ENCODE measurements at regions not wholly inside any gene's neighbourhood (a gene's known extent, or its start where the extent isn't known, plus 50 kb on each side); places are given as distances from the start of the nearest gene placed in this dataset.

DNA sequence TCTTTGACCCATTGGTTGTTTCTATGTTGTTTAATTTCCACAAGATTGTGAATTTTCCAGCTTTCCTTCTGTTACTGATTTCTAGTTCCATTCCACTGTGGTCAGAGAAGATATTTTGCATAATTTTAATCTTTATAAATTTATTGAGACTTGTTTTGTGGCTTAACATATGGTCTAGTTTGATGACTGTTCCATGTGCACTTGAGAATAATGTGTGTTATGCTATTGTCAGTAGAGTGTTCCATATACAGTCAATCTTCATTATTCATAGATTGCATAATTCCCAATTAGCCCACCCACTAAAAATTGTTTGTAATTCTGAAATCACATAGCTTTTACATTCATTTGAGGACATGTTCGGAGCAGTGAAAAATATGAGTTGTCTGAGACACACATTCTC, 346.1 kb upstream of the DDI1 start:
- no peak for DNase-seq (ENCODE audit: low read depth)
- no peaks in the 10 kb centered on the region for H3K27me3 ChIP-seq (ENCODE audit: control insufficient read depth, insufficient read depth, low read length)
- TF ChIP-seq, protein P1, sequence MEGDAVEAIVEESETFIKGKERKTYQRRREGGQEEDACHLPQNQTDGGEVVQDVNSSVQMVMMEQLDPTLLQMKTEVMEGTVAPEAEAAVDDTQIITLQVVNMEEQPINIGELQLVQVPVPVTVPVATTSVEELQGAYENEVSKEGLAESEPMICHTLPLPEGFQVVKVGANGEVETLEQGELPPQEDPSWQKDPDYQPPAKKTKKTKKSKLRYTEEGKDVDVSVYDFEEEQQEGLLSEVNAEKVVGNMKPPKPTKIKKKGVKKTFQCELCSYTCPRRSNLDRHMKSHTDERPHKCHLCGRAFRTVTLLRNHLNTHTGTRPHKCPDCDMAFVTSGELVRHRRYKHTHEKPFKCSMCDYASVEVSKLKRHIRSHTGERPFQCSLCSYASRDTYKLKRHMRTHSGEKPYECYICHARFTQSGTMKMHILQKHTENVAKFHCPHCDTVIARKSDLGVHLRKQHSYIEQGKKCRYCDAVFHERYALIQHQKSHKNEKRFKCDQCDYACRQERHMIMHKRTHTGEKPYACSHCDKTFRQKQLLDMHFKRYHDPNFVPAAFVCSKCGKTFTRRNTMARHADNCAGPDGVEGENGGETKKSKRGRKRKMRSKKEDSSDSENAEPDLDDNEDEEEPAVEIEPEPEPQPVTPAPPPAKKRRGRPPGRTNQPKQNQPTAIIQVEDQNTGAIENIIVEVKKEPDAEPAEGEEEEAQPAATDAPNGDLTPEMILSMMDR (IDR thresholded peaks at IDR 0.05; ENCODE audit: insufficient read depth, low read length, poor library complexity, severe bottlenecking): no peak
- no peaks in the 10 kb centered on the region for H3K36me3 ChIP-seq (ENCODE audit: control insufficient read depth, insufficient read depth, low read length)
- no peak overlapping the region for H3K4me3 ChIP-seq (ENCODE audit: low read depth, low read length)

DNA sequence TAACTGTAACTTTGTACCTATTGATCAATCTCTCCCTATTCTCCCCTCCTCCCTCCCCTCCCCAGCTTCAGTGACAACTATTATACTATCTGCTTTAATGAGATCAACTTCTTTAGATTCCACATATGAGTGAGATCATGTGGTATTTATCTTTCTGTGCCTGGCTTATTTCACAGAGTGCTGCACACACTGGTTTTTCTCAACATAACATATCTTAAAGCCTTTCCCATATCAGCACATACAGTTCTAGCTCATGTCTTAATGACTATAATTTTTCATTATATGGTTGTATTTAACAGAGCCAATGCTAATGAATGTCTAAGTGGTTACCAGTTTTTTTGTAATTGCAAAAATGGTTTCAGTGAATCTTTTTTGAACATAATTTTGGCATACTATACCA, 340.3 kb upstream of the DDI1 start:
- TF ChIP-seq, protein P1 (IDR thresholded peaks at IDR 0.05; ENCODE audit: insufficient read depth, low read length, poor library complexity, severe bottlenecking): no peak
- no peaks in the 10 kb centered on the region for H3K27me3 ChIP-seq (ENCODE audit: control insufficient read depth, insufficient read depth, low read length)
- no peaks in the 10 kb centered on the region for H3K36me3 ChIP-seq (ENCODE audit: control insufficient read depth, insufficient read depth, low read length)
- no peak overlapping the region for H3K4me3 ChIP-seq (ENCODE audit: low read depth, low read length)
- no peak for DNase-seq (ENCODE audit: low read depth)

DNA sequence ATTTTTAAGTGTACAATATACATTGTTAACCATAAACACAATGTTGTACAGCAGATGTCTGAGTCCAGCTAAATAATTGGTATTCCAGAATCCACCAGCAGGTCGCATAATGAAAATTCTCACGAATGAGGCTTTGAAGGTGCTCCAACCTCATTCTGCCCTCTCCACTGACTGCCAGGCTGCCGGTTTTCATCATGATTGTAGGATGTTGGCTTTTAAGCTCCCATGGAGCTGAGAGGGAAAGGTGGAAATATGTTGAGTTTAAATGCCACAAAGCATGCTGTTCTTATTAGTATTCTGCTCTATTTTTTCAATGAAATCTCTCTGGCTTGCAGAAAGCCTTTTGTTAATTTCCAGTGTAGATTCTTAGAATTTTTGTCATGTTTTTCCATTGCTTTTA, 337.2 kb upstream of the DDI1 start:
- Histone ChIP-seq H3K36me3 (ENCODE audit: control insufficient read depth, insufficient read depth, low read length) (no peaks in the 10 kb centered on the region), H3K27me3 (ENCODE audit: control insufficient read depth, insufficient read depth, low read length) (no peaks in the 10 kb centered on the region), H3K4me3 (ENCODE audit: low read depth, low read length) (no peak overlapping the region)
- no peak for DNase-seq (ENCODE audit: low read depth)
- TF ChIP-seq, protein P1 (IDR thresholded peaks at IDR 0.05; ENCODE audit: insufficient read depth, low read length, poor library complexity, severe bottlenecking): no peak

DNA sequence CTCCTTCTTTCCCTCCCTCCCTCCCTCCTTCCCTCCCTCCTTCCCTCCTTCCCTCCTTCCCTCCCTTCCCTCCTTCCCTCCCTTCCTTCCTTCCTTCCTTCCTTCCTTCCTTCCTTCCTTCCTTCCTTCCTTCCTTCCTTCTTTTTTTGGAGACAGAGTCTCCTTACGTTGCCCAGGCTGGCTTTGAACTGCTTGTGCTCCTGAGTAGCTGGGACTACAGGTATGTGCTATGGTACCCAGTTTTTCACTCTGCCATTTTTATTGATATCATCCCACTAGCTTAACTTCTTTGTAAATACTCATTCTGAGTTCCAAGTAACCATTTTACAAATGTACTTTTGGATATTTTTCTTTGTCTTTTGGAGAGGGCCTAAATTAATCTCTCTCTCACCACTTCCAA, 336.8 kb upstream of the DDI1 start:
- Histone ChIP-seq H3K36me3 (ENCODE audit: control insufficient read depth, insufficient read depth, low read length) (no peaks in the 10 kb centered on the region), H3K27me3 (ENCODE audit: control insufficient read depth, insufficient read depth, low read length) (no peaks in the 10 kb centered on the region), H3K4me3 (ENCODE audit: low read depth, low read length) (no peak overlapping the region)
- no peak for DNase-seq (ENCODE audit: low read depth)
- TF ChIP-seq, protein P1 (IDR thresholded peaks at IDR 0.05; ENCODE audit: insufficient read depth, low read length, poor library complexity, severe bottlenecking): no peak

DNA sequence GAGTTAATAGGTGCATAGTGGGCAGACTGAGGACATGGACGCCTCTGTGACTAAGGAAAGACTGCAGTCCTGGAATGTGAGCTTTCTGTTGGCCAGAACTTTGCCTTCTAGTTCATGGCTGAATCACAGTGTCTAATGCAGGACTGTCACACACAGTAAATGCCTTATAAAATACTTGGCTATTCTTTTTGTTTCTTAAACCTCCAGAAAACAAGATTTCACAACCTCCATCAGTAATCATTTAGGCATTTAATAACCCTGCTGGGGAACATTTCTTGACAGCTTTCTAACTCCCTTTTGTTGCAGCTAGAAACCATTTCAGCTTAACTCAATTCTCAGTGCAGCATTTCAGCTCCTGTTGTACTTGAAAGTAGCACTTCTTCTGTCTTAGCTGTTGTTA, 335.8 kb upstream of the DDI1 start:
- DNase-seq (ENCODE audit: low read depth): no peak
- Histone ChIP-seq H3K4me3 (ENCODE audit: low read depth, low read length) (no peak overlapping the region), H3K36me3 (ENCODE audit: control insufficient read depth, insufficient read depth, low read length) (no peaks in the 10 kb centered on the region), H3K27me3 (ENCODE audit: control insufficient read depth, insufficient read depth, low read length) (no peaks in the 10 kb centered on the region)
- TF ChIP-seq, protein P1 (IDR thresholded peaks at IDR 0.05; ENCODE audit: insufficient read depth, low read length, poor library complexity, severe bottlenecking): no peak

DNA sequence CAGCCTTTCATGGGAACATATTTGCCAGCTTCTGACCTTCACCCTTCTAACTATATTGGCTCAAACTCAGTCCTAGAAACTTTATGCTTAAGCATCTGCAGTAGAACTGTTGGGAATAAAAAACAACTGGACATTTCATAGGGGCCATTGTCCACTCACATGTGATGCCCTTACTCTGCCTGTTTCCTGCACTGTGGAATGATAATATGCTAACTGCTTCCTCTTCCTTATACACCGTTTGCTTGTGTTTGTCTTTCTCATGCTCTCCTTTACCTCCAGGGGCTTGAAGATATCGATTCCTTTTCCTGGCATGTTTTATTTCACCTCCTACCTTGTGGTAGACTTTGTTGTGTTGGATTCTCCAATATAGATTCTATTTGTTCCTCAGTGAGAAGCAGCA, 333.0 kb upstream of the DDI1 start:
- Histone ChIP-seq H3K27me3 (ENCODE audit: control insufficient read depth, insufficient read depth, low read length) (no peaks in the 10 kb centered on the region), H3K36me3 (ENCODE audit: control insufficient read depth, insufficient read depth, low read length) (no peaks in the 10 kb centered on the region), H3K4me3 (ENCODE audit: low read depth, low read length) (no peak overlapping the region)
- DNase-seq (ENCODE audit: low read depth): no peak
- TF ChIP-seq, protein P1 (IDR thresholded peaks at IDR 0.05; ENCODE audit: insufficient read depth, low read length, poor library complexity, severe bottlenecking): no peak
